Natural killer cell (primary cell): ENCODE measurements at regions not wholly inside any gene's neighbourhood (a gene's known extent, or its start where the extent isn't known, plus 50 kb on each side); places are given as distances from the start of the nearest gene placed in this dataset.

Source experiments
- ATAC-seq, 3 donors: fragments of 150-1000 bp in 2 of 3; fragments of 200-7000 bp in 1 of 3; cut with Tn5 transposase; 1 replicate in 1 of 3; 2 replicates in 2 of 3; pipeline ENCODE4 v1.10.0; 2021; ENCODE audit warnings: mild to moderate bottlenecking in 2 of 3, moderate library complexity in 2 of 3
- DNase-seq, 2 donors: peaks; one replicate each; pipeline versions ENCODE4 v3.0.0 to v3.0.0-alpha.2; 2013 to 2021; ENCODE audit warnings: mixed read lengths in 1 of 2
- H3K27ac ChIP-seq: one replicate; pipeline ENCODE4 v1.5.1; 2013; ENCODE audit warnings: mild to moderate bottlenecking, low read length
- H3K27me3 ChIP-seq: one replicate; pipeline ENCODE4 v1.6.1; 2013; ENCODE audit warnings: low read length; ENCODE audit not compliant: control insufficient read depth, insufficient read depth
- H3K36me3 ChIP-seq: one replicate; pipeline ENCODE4 v1.6.1; 2013; ENCODE audit warnings: low read length; ENCODE audit not compliant: control insufficient read depth, insufficient read depth
- H3K4me1 ChIP-seq: one replicate; pipeline ENCODE4 v1.6.1; 2013; ENCODE audit warnings: low read length; ENCODE audit not compliant: control insufficient read depth, insufficient read depth
- H3K4me3 ChIP-seq: one replicate; pipeline ENCODE4 v1.5.1; 2013; ENCODE audit warnings: low read length
- H3K9me3 ChIP-seq: one replicate; pipeline ENCODE4 v1.6.1; 2013; ENCODE audit warnings: low read length; ENCODE audit not compliant: control insufficient read depth, insufficient read depth
- H3K27ac Mint-ChIP-seq, 2 donors: one replicate each; pipeline ENCODE4 v1.8.0; 2022; ENCODE audit warnings: mild to moderate bottlenecking in 2 of 2, mixed read lengths in 2 of 2, moderate library complexity in 1 of 2
- H3K27me3 Mint-ChIP-seq, 2 donors: one replicate each; pipeline ENCODE4 v1.8.0; 2022; ENCODE audit warnings: low read depth in 2 of 2, mixed read lengths in 2 of 2
- H3K36me3 Mint-ChIP-seq: one replicate; pipeline ENCODE4 v1.8.0; 2022; ENCODE audit warnings: mixed read lengths
- H3K4me1 Mint-ChIP-seq, 2 donors: one replicate each; pipeline ENCODE4 v1.8.0; 2022; ENCODE audit warnings: mixed read lengths in 2 of 2
- H3K4me3 Mint-ChIP-seq: one replicate; pipeline ENCODE4 v1.8.0; 2022; ENCODE audit warnings: mild to moderate bottlenecking, moderate library complexity, mixed read lengths
- H3K9me3 Mint-ChIP-seq, 2 donors: one replicate each; pipeline ENCODE4 v1.8.0; 2022; ENCODE audit warnings: mixed read lengths in 2 of 2
- CTCF ChIP-seq: fragments of 200-600 bp; IDR thresholded peaks from one replicate; pipeline ENCODE4 v1.8.0; 2022; ENCODE audit warnings: antibody characterized with exemption
- WGBS: methylation state at CpG from one replicate; pipeline ENCODE4 v1.1.7; 2013; ENCODE audit warnings: missing lambda C conversion rate; ENCODE audit not compliant: insufficient coverage; 5-methylcytosine and 5-hydroxymethylcytosine counted together
- intact Hi-C: fragments of 100-400 bp; cut with micrococcal nuclease; formaldehyde crosslinking; loops from one replicate; pipeline ENCODE4 v1.14.2; 2022

GRCh38 chr16:26491962-26492361 lies 574.8 kb upstream of the C16orf82 start:
- DNase-seq (no peak), ATAC-seq (no peak)
- H3K9me3 ChIP-seq: no peaks in the 10 kb centered on the region
- no peak overlapping the region for H3K27ac ChIP-seq
- H3K9me3 Mint-ChIP-seq: no peaks in the 10 kb centered on the region
- no peak for TF ChIP-seq CTCF
- no peaks in the 10 kb centered on the region for H3K4me1 Mint-ChIP-seq
- no peaks in the 10 kb centered on the region for H3K36me3 Mint-ChIP-seq
- H3K36me3 ChIP-seq: no peaks in the 10 kb centered on the region
- H3K4me3 ChIP-seq: no peak overlapping the region
- no peaks in the 10 kb centered on the region for H3K27me3 ChIP-seq
- 74% methylated on average over 6 of the region's 6 CpGs for WGBS
- H3K4me1 ChIP-seq: no peaks in the 10 kb centered on the region
- peaks cover 17 to 38% of the 10 kb centered on the region in 2 donors for H3K27me3 Mint-ChIP-seq
- H3K4me3 Mint-ChIP-seq: no peak overlapping the region
- H3K27ac Mint-ChIP-seq: no peak overlapping the region
- intact Hi-C loops: no loop called here

- peaks cover 17 to 27% of the 10 kb centered on the region in 2 donors for H3K27me3 Mint-ChIP-seq
- no peak for ATAC-seq
Measured at GRCh38 chr16:26493751-26494150, 573.0 kb upstream of the C16orf82 start.

GRCh38 chr16:26497896-26498295 lies 568.8 kb upstream of the C16orf82 start:
- WGBS: 72% methylated on average over 2 of the region's 3 CpGs
- ATAC-seq: no peak
- no peak overlapping the region for H3K27ac Mint-ChIP-seq
- peaks cover 8 to 21% of the 10 kb centered on the region in 2 donors for H3K27me3 Mint-ChIP-seq
- H3K4me1 Mint-ChIP-seq: no peaks in the 10 kb centered on the region
- H3K36me3 Mint-ChIP-seq: no peaks in the 10 kb centered on the region
- Histone ChIP-seq H3K9me3 (no peaks in the 10 kb centered on the region), H3K36me3 (no peaks in the 10 kb centered on the region), H3K27ac (no peak overlapping the region), H3K4me3 (no peak overlapping the region), H3K4me1 (no peaks in the 10 kb centered on the region), H3K27me3 (no peaks in the 10 kb centered on the region)
- no peak for TF ChIP-seq CTCF
- H3K4me3 Mint-ChIP-seq: no peak overlapping the region
- DNase-seq: no peak
- H3K9me3 Mint-ChIP-seq: no peaks in the 10 kb centered on the region
- intact Hi-C loops: no loop called here

More at GRCh38 chr16:26493751-26494150, 573.0 kb upstream of the C16orf82 start:
- no peak for DNase-seq
- no peaks in the 10 kb centered on the region for H3K9me3 Mint-ChIP-seq
- H3K27ac ChIP-seq: no peak overlapping the region
- H3K4me3 Mint-ChIP-seq: no peak overlapping the region
- no peaks in the 10 kb centered on the region for H3K36me3 ChIP-seq
- H3K36me3 Mint-ChIP-seq: no peaks in the 10 kb centered on the region
- H3K4me3 ChIP-seq: no peak overlapping the region
- WGBS: 70% methylated on average over 1 of the region's 1 CpG
- H3K4me1 ChIP-seq: no peaks in the 10 kb centered on the region
- no peaks in the 10 kb centered on the region for H3K4me1 Mint-ChIP-seq
- no peaks in the 10 kb centered on the region for H3K27me3 ChIP-seq
- no peak overlapping the region for H3K27ac Mint-ChIP-seq
- intact Hi-C loops: no loop called here
- TF ChIP-seq CTCF: no peak
- no peaks in the 10 kb centered on the region for H3K9me3 ChIP-seq

- no peaks in the 10 kb centered on the region for H3K36me3 ChIP-seq
- Mint-ChIP-seq H3K4me1 (no peaks in the 10 kb centered on the region), H3K4me3 (no peak overlapping the region), H3K9me3 (no peaks in the 10 kb centered on the region), H3K27me3 (peaks cover 4 to 14% of the 10 kb centered on the region in 2 donors), H3K27ac (no peak overlapping the region), H3K36me3 (no peaks in the 10 kb centered on the region)
- no peak for TF ChIP-seq CTCF
- no peak overlapping the region for H3K4me3 ChIP-seq
- no peaks in the 10 kb centered on the region for H3K9me3 ChIP-seq
- no peaks in the 10 kb centered on the region for H3K27me3 ChIP-seq
- WGBS: 93% methylated on average over 4 of the region's 6 CpGs
- no peak for ATAC-seq
- H3K4me1 ChIP-seq: no peaks in the 10 kb centered on the region
- intact Hi-C loops: no loop called here
- H3K27ac ChIP-seq: no peak overlapping the region
- no peak for DNase-seq
Measured at GRCh38 chr16:26500326-26500725, 566.4 kb upstream of the C16orf82 start.
